GM21825 (cell line): ENCODE measurements at regions not wholly inside any gene's neighbourhood (a gene's known extent, or its start where the extent isn't known, plus 50 kb on each side); places are given as distances from the start of the nearest gene placed in this dataset.

Source experiments
- ATAC-seq: cut with Tn5 transposase; IDR thresholded peaks from one replicate; pipeline ENCODE4 v1.9.1; 2021; ENCODE audit warnings: mild to moderate bottlenecking, moderate library complexity; ENCODE audit not compliant: unreplicated experiment

- ATAC-seq, result no peak
These were observed 132.8 kb upstream of the ACVR2A start for GRCh38 chr2:147712051-147712450.

GRCh38 chr2:147711031-147711430, 133.8 kb upstream of the ACVR2A start:
- no peak for ATAC-seq

GRCh38 chr2:147709655-147710054, 135.2 kb upstream of the ACVR2A start:
- no peak for ATAC-seq

GRCh38 chr2:147703171-147703570, 141.7 kb upstream of the ACVR2A start:
- ATAC-seq, result no peak

GRCh38 chr2:147698166-147698565, 146.7 kb upstream of the ACVR2A start:
- ATAC-seq, result no peak

GRCh38 chr2:147696426-147696825, 148.4 kb upstream of the ACVR2A start:
- ATAC-seq, result no peak

GRCh38 chr2:147689220-147689909, 155.5 kb upstream of the ACVR2A start:
- peak; percentile 100 for ATAC-seq

GRCh38 chr2:147688242-147688641, 156.6 kb upstream of the ACVR2A start:
- no peak for ATAC-seq

- ATAC-seq, result no peak
These were observed 158.5 kb upstream of the ACVR2A start for GRCh38 chr2:147686365-147686764.

- no peak for ATAC-seq
These were observed 159.9 kb upstream of the ACVR2A start for GRCh38 chr2:147684903-147685302.

- no peak for ATAC-seq
These were observed 161.4 kb upstream of the ACVR2A start for GRCh38 chr2:147683380-147683779.

GRCh38 chr2:147681093-147681492, 163.7 kb upstream of the ACVR2A start:
- no peak for ATAC-seq

GRCh38 chr2:147679955-147680531, 164.8 kb upstream of the ACVR2A start:
- no peak for ATAC-seq

GRCh38 chr2:147679191-147679954, 165.5 kb upstream of the ACVR2A start:
- no peak for ATAC-seq

GRCh38 chr2:147665105-147665504, 179.7 kb upstream of the ACVR2A start:
- no peak for ATAC-seq

GRCh38 chr2:147663962-147664361, 180.9 kb upstream of the ACVR2A start:
- ATAC-seq, result peak; percentile 26

GRCh38 chr2:147663153-147663961, 181.5 kb upstream of the ACVR2A start:
- peak; percentile 84 for ATAC-seq

GRCh38 chr2:147662221-147662620, 182.6 kb upstream of the ACVR2A start:
- no peak for ATAC-seq

GRCh38 chr2:147660680-147661079, 184.1 kb upstream of the ACVR2A start:
- no peak for ATAC-seq

GRCh38 chr2:147659051-147659450, 185.8 kb upstream of the ACVR2A start:
- ATAC-seq, result no peak
